ENCODE measurements at regions not wholly inside any gene's neighbourhood (a gene's known extent, or its start where the extent isn't known, plus 50 kb on each side); places are given as distances from the start of the nearest gene placed in this dataset.

DNA sequence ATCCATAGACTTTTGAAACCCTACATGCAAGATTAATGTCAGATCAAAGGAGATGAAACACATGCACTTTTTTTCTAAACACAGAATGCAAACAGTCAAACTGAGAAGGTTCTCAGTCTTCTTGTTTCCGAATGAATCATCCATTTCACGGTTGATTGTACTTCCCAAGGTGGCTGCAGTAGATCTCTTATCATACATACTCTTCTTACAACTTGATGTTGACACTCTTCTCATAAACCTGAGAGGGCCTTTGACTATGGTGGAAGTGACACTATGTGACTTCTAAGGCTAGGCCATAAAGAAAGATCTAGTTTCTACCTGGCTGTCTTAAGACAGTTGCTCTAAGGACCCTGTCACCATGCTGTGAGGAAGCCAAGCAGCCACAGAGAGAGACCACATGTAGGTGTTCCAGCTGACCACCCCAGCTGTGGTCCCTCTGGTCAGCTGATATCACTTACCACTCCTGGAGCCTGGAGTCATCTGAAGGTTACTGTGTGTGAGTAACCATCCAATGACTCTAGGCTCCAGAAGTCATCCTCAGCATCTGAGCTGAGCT, 67.2 kb upstream of the HMGA2 start:
- in situ Hi-C loops (cut with HindIII; ENCODE audit: low sequenced_read_pairs): no loop called here

DNA sequence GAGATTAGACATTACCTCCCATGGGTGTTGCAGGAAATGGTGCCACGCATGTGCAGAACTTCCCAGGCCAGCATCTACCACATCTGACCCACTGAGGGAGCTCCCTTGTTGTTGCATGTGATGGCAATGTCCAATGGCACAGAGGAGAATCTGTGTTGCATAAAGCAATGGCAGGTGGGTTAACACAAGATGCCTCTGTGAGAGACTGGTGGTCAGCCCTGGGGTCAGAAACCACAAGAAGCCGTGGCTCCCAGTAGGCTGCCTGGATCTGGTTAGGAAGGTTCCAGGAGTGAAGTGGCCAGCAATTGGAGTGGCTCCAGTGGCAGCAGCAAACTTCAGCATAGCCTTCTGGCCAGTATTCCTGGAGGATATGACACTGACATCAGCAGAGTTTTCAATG, 65.9 kb upstream of the HMGA2 start:
- in situ Hi-C loops (cut with HindIII; ENCODE audit: low sequenced_read_pairs): no loop called here

DNA sequence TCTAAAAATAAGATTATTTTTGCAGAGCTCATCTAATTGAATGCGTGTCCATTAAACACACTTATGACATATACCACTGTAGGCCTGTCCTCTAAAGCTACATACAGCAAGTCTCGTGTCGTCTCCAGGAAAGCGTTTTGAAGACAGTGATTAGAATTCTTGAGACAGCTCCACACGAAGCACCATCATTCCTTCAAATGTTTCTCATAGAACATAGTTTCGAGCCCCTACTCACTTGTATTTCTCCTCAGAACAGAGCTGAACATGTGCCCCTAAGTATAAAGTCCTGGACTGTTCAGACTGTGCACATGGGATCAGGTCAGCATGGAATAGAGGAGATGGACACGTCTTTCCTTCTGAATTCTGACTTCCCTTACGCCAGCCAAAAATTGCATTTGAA, 64.5 kb upstream of the HMGA2 start:
- in situ Hi-C loops (cut with HindIII; ENCODE audit: low sequenced_read_pairs): no loop called here

DNA sequence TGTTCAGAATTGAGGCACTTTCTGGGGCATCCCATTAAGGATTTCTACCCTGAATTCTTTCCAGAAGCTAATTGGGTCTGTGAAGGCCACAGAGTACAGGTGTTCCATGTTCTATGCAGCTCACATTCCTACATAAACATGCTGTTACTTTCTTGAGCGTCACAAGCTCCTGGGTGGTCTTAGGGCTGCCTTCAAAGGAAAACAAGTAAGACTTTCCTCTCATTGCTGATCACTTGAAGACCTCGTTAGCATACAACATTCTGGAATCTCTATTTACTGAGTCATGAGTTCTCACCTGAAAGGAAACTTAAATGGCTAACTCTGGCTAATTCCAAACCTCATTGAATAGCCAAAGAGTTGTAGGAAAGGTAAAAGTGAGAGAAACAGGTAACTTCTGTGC, 63.0 kb upstream of the HMGA2 start:
- in situ Hi-C loops (cut with HindIII; ENCODE audit: low sequenced_read_pairs): no loop called here

DNA sequence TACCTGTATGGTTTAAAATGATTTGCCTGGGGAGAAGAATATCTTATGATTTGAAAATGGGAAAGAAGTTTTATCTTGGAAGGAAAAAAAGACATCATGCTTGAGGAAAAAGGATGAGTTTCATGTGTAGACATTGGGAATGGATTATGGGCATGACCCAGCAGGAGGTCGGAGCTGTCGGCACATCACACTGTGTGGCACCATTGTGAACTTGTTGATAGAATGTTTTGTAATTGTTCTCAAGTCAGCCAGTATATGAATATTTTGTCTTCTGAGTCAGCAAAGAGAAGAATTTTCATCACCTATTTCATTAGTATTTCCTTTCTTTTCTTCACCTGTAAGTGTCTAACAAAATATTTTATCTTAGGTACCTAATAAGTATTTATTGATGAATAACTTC, 60.0 kb upstream of the HMGA2 start:
- in situ Hi-C loops (cut with HindIII; ENCODE audit: low sequenced_read_pairs): no loop called here

DNA sequence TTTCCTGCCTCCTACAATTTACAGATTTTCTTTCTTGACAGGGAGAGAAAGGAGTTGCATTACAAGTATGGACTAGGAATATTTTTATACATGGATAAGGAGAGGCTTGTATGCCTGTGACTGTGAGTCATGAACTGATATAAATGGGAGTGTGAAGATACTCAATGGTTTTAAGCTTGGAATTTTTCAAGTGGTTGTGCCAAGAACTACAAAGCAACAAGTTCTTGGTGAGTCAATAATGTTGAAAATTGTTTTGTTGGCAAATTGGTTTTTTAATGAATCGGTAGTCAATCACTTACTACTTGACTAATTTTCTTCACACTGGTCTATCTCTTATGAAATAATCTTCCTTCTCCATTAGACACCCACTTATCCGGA, 58.9 kb upstream of the HMGA2 start:
- in situ Hi-C loops (cut with HindIII; ENCODE audit: low sequenced_read_pairs): no loop called here

DNA sequence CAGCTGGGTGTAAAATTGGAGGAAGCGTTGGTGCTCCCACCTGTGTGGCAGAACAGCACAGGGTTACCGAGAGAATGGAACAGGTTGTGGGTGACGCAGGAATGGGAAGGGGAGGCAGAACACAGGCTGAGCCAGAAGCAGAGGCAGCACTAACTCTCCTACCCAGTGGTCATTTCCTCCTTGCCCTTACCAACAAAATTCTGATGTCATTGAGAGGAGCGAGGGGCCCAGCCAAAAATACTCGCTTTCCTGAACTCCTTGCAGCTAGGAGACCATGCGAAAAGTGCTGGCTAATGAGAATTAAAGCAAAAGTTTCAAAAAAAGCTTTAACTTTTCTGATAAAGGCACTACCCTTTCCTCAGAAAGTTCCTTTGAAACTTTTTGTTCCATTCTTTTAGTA, 54.4 kb upstream of the HMGA2 start:
- in situ Hi-C loops (cut with HindIII; ENCODE audit: low sequenced_read_pairs): loop anchor here (5.0 kb wide), 1 partner anchor 57 kb away; no protein-coding TSS in a partner anchor

Measured in endothelial cell of hepatic sinusoid (primary cell).